ENCODE measurements at regions not wholly inside any gene's neighbourhood (a gene's known extent, or its start where the extent isn't known, plus 50 kb on each side); places are given as distances from the start of the nearest gene placed in this dataset.

DNA sequence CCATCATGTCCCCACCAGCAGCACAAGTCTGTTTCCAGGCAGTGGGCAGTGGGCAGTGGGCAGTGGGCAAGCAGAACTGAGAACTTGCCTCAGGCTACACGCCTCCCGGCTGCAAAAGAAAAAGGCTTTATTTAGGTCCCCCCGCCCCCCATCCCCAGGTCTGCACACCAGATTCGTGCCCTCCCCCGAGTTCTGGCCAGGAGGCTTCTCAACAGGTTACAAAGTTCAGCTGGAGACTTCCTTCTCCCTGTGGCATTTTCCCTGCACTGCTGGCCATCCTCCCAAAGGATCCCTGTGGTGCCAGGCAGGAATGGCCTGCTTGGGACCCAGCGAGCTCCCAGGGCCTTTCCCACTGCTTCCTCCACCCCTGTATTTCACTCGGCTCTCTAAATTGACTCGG, 97.0 kb upstream of the TRIM2 start:
- no peak for DNase-seq

DNA sequence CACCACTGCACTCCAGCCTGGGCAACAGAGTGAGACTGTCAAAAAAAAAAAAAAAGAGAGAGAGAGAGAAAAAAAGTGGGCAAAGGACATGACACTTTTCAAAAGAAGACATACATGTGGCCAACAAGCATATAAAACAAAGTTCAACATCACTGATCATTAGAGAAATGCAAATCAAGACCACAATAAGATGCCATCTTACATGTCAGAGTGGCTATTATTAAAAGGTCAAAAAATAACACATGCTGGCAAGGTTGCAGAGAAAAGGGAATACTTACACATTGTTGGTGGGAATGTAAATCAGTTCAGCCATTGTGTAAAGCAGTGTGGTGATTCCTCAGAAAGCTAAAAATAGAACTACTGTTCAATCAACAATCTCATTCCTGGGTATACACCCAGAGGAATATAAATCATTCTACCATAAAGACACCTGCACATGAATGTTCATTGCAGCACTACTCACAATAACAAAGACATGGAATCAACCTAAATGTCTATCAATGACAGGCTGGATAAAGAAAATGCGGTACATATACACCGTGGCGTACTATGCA, 94.9 kb upstream of the TRIM2 start:
- no peak for DNase-seq

DNA sequence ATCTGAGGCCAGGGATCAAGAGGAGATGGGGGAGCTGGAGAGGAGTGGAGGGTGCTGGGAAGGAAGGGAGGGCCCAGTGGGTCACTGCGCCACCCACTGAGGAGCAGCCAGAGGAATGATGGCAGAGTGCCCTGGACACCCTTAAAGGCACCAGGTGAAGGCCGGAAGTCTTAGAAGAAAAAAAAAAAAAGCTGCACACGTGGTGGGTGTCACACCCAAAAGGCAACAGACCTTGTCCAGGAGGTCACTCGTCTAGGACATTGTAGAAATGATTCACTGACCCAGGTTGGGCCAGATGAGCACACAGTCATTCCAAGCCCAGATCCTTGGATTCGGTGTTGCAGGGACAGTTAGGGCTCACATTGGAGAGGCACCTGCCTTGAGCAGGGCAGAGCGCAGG, 93.5 kb upstream of the TRIM2 start:
- no peak for DNase-seq

DNA sequence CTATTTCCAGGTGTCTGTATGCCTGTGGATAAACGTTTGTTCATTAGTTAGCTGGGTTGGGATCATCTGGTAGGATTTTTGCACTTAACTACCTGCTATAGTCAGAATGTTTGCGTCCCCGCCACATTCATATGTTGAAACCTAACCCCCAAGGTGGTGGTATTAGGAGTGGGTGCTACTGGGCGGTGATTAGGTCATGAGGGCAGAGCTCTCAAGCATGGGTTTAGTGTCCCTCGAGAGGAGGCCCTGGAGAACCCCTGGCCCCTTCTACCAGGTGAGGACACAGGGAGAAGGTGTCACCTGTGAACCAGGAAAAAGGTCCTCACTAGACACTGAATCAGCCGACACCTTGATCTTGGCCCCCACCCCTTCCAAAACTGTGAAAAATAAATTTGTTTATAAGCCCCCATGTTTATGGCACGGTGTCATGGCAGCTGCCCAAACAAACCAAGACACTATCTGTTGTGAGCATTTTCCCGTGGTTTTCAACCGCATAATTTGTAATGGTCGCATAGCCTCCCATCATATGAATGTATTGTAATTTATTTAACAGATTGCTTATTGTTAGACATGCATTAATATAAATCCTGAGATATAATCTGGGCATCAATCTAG, 92.7 kb upstream of the TRIM2 start:
- DNase-seq: no peak

DNA sequence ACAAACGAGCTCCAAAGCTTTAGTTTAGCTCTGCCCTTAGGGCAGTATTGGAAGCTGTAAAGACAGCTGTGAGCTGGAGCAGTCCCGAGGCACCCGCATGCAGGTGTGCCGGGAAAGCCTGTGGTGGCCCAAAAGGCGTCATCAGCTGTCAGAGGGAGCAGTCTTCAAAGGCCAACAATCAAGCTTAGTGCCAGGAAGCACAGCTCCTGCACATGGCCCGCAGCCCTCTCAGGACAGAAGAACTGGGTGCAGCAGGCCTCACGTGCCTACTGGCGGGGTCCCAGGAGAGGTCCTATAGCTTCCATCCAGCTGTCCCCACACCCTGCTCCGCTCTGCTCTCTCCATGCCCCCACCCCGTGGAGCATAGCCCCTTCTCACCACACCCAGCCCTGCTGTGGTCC, 92.2 kb upstream of the TRIM2 start:
- no peak for DNase-seq

DNA sequence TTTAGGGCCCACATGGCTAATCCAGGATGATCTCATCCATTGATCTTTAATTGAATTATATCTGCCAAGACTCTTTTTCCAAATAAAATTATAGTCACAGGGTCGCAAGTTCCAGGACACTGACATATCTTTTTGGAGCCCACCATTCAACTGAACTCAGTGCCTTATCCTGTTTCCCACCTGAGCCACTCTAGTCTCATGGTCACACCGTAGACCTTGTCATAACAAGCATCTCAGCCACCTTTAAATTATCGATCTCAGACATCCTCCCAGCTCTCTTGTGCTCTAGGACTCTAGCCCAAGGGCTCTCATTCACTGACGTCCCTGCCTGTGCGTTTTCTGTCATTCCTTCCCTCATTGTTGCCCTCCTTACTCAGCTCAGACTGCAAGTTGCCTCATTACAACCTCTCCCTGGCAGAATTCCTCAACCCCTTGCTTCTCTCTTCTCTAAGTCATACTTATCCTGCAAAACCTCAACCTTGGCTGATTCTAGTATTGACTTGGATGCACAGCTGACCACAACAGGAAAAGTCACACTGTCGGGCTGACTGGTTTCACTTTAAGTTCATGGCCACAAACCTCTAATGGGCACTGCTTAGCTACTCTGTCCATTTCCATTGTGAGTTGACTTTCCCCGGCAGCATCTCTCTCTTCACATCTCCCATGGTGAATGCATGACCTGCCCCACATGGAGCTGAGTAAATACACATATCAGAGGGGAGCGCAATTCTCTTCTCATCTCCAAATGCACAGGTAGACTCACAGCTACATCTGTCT, 91.0 kb upstream of the TRIM2 start:
- DNase-seq: no peak

DNA sequence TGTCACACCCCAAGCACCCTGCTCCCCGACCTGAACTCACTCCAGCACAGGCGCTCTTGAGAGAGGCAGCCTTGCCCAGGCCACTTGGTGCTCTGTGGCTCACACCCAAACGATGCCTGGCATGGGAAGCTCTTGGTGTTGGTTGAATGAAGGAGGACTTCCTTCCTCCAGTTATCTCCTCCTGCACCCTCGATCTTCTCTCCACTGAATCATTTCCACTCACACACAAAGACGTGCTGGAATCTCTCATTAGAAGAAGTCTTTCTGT, 90.5 kb upstream of the TRIM2 start:
- DNase-seq: no peak

DNA sequence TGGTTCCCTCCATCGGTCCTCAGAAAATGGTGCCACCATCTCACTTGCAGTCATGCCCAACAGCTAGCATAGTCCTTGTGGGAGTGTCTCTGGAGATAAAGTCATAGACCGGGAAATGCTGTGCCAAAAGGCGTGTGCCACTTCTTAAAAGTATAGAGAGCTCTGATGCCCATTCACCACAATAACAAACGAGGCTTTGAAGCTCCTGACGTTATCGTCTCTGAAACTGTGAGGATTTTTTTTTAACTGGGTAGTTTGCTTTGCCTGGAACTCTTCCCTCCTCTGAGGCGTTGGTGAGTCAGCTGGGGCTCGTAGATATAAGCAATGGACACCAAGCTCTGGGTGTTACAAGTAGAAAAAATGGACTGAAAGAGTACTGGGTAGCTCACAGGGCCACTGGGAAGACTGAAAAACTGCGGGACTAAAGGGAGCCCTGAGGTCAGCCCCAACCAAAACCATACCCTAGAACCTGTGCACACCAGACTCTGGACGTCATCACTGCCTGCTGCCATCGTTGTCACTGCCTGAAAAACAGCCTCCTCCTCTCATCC, 89.4 kb upstream of the TRIM2 start:
- DNase-seq: no peak

DNA sequence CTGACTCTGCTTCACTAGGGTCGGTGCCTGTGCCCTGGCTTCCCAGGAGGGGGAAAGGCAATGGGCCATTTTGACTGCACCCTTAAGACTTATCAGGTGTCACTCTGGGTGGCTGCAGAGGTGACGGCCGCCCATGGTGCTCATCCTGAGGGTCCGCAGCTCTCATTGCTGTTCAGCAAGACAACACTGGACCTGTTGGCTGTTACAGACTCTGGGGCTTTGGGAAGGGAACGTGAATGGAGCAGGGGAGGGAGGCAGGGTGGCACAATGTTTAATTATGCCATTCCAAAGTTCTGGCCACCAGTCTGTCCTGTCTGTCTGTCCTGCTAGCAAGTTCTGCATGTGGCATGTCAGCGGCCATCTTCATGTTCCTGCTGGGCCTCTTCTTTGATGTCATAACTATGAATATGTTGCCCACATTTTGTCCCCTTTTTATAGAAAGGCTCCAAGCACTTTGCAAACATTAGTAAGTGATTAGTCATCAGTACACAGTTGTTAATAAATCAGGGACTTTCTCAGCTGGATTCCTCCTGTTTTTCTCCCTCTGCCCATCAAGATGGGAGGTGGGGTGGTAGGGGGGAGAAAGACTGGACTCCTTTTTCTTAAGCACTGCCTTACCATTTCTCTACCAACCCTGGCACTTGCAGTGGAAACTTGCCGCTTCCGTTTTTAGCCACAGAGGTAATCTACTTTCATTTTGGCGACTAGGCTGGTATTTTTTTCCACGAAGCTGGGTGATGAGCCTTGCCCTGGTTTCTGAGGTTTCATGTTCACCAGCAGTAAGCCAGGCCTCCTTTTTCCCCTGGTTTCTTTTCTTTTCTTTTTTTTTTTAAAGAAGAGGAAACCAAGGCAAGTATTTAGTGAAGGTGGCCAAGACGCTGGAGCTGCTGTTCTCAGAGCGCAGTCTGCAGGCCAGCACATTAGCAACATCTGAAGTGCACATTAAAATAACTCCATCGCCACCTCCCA, 88.6 kb upstream of the TRIM2 start:
- DNase-seq: peak; percentile 11 to 35

DNA sequence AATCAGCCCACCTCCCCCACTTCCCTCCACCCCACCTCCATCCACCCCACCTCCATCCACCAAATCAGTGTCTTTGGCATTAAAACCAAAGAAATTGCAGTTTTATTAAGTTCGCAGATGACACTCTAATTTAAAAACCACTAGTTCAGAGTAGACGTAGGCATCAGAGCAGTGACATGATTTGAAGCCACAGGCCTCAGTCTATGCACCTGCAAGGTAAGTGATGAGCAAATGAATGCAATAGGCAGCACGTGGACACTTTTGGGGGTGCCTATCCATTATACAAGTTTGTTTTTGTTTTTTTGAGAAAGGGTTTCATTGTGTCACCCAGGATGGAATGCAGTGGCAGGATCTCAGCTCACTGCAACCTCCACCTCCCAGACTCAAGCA, 88.0 kb upstream of the TRIM2 start:
- no peak for DNase-seq

DNA sequence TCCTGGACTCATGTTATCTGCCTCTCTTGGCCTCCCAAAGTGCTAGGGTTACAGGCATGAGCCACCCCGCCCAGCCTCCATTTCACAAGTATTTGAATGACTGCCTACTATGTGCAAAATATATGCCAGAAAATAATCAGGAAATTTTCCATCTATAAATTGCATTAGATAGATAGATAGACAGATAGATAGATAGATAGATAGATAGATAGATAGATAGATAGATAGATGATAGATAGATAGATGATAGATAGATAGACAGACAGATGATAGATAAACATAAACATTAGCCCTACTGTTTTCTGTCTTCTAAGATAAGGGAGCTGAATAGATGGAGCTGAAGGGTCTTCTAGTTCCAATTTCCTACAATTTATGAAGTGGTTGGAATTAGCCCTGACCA, 87.4 kb upstream of the TRIM2 start:
- no peak for DNase-seq

DNA sequence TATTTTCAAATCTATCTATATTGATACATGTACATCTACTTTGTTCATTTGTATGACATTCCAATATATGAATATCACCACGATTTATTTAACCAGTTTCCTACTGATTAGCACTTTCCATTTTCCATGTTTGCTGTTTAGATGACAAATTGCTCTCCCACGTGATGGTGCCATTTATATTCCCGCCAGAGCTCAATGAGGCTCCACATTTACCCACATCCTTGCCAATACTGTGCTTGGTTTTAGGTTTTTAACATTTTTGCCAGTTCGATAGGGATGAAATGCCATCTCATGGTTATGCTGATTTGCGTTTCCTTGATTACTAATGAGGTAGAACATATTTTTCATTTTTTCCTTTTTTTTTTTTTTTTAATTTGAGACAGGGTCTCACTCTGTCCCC, 86.7 kb upstream of the TRIM2 start:
- no peak for DNase-seq

DNA sequence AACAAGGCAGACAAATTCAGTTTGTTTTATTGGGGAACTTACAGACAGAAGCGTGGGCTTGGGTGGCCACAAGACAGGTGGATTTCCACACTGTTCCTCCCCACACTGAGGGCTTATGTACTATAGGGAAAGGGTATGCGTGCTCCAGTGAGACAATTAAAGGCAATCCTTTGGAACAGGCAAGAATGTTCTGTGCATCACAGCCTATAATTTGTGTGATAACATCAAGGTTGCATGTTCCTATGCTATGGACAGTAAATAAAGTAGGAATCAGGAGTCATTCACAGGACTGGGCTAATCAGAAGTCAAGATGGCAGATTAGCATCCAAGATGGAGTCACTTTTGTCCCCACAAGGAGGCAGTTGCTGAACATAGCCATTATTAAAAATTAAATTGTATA, 84.6 kb upstream of the TRIM2 start:
- DNase-seq: no peak

DNA sequence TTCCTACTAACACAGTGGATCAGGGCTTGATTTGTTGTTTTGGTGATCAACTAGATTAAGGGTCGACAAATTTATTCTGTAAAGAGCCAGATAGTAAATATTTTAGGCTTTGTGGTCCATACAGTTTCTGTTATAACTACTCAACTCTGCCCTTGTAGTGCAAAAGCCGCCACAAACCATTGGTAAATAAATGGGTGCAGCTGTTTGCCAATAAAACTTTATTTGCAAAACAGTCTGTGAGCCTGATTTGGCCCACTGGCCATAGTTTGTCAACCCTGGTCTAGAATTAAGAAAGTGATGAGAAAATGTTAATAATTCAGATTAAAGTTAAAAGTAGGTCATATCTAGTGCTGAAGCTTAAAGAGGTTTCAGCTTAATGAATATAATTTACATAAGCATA, 84.0 kb upstream of the TRIM2 start:
- DNase-seq: no peak

DNA sequence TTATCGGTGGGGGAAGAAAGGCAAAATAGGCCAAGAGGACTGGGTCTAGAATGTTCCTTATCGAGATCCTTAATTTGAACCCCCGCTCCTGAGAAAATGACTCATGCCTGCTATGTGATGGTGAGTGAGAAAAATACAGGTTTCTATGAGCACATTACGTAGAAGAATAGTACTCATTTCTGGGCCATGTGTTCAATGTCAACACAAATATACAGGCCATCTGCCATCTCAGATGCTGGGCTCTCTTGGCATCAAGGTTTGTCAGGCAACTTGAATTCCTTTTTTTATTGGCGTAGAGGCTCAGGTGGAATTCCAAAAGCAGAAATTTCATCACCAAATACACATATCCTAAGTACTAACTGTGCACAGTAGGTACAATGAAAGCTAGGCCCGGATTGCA, 81.4 kb upstream of the TRIM2 start:
- DNase-seq: no peak

DNA sequence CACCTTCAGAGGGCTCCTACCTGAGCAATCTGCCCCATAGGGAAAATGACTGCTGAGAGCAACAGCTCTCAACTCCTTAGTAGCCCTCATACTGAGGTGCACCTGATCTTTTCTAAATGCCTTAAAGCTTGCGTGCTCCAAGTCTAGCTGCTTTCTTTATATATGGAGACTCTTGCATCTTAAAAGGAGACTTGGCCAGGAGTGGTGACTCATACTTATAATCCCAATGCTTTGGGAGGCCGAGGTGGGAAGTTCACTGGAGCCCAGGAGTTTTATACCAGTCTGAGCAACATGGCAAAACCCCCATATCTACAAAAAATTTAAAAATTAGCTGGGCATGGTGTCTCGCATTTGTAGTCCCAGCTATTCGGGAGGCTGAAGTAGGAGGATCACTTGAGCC, 78.1 kb upstream of the TRIM2 start:
- DNase-seq: no peak

DNA sequence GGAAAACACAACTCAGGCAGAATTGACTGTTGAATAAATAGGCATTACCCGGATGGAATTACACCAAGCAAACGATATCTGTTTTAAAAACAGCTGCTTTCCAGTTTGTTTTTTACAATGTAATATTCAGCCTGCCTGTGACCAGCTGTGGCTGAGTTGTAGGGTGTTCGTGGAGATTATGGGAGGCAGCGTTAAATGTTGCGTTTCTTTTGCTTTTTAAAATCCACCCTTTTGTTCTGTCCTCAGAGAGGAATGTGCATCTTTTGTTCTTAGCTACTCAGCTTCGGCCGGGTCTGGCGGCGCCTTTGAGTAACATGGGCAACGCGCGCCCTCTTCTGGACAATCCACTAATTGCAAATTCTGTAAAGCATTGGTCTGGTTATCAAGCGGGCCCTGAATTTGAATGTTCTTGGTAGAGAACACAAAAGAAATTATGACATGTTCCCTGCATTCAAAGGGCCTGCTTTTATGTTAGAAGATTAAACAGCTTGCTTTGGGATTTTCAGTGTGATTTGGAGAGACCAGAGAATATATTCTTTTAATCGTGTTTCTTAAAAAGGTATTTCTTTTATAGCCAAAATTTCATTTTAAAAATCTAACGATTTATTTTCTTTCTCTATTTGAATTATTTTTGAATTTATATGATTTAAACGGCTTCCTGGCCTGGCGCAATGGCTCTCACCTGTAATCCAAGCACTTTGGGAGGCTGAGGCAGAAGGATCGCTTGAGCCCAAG, 76.3 kb upstream of the TRIM2 start:
- peak in 1 of 2 experiments; percentile 52 for DNase-seq

DNA sequence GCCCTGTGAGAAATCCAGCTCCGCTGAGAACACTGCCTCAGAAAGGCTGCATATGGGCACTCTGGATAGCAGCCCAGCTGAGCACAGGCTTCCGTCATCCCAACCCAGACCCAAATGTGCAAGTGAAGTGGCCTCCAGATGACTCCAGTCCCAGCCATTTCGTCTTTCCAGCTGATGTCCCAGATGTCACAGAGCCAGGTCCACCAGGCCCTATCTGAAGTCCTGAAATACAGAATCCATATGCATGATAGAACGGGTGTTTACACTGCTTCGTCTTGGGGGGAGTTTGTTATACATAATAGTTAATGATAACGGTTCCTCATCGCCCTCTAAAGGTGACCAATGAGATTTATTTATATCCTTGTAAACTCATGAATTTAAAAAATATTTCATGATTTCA, 72.6 kb upstream of the TRIM2 start:
- no peak for DNase-seq

DNA sequence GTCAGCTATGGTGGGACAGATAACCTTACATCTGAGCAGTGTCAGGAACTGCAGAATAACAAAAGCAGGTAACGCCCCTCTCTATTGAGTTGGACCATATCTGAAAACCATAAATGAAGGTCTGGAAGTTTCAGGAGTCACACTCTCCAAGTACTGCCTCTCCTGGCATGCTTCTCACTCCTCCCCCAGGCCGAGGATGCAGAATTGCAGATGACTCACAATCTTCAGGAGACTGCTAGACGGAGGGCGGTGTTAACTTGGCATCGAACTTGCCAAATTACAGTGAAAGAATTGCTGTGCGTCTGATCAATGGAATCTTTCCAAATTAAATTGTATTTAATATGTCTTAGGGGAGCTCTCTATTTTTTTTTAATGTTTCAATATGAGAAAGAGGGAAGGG, 67.1 kb upstream of the TRIM2 start:
- no peak for DNase-seq

DNA sequence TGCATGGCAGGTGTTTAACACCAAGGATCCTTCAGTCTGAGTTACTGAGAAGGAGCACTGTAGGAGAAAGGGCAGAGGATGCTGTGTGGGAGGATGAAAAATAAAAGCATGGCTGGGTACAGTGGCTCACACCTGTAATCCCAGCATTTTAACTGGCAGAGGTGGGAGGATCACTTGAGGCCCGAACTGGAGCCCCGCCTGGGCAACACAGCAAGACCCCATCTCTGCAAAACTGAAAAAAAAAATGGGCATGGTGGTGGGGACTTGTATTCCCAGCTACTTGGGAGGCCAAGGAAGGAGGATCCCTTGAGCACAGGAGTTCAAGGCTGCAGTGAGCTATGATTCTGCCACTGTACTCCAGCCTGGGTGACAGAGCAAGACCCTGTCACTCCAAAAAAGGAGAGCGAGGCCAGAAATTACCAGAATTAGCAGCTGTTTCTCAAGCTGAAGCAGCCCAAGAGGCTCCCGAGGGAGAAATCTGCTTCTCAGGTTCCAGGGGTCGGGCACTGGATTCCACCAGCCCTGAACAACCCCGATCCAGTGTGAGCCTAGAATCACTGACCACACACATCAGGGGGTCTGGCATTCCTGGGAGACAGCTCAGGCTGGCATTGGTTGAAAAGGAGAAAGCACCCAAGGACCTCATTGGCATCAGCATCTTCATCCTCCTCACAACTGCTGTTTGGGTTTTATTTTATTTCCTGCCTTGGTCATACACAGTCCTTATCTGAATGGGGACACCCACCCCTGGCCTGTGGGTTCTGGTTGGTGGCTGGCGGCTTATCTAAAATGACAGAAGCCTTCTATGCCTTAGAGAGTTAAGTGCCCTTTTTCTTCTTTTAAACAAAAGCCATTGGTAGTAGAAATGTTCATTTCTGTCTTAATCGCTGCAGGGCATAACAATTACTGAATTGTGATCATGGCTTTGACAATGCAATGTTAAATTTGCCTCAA, 66.3 kb upstream of the TRIM2 start:
- DNase-seq: no peak

DNA sequence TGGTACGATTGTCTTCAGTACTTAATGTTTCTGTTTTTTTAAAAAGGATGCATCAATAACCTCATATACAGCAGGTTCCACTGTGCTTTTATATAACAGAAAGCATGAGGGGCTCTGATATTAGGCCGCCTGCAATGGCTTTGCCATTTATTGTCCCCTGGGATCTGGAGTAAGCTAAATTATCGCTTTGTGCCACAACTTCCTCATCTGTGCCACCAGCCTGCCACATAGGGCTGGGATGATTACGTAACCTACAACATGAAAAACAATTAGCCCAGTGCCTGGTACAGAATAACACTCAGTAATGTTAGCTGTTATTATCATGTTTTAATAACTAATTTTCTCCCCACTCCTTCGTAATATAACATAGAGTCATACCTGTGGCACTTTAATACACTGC, 65.5 kb upstream of the TRIM2 start:
- DNase-seq: no peak

DNA sequence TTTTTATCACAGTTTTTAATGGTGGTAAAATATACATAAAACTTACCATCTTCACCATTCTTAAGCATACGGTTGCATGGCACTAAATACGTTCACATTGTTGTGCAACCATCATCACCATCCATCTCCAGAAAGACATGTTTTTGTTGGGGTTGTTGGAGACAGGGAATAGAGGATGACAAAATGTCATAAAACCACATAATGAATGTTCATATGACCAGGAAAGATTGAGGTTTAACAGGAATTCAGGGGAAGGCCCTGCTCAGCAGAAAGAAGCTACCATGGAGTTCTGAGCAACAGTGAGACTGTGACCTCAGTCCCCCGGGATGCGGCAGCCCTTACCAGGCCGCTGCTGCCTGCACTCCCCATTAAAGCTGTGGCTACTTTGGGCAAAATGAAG, 63.9 kb upstream of the TRIM2 start:
- DNase-seq: no peak
